ENCODE measurements at regions not wholly inside any gene's neighbourhood (a gene's known extent, or its start where the extent isn't known, plus 50 kb on each side); places are given as distances from the start of the nearest gene placed in this dataset.

DNA sequence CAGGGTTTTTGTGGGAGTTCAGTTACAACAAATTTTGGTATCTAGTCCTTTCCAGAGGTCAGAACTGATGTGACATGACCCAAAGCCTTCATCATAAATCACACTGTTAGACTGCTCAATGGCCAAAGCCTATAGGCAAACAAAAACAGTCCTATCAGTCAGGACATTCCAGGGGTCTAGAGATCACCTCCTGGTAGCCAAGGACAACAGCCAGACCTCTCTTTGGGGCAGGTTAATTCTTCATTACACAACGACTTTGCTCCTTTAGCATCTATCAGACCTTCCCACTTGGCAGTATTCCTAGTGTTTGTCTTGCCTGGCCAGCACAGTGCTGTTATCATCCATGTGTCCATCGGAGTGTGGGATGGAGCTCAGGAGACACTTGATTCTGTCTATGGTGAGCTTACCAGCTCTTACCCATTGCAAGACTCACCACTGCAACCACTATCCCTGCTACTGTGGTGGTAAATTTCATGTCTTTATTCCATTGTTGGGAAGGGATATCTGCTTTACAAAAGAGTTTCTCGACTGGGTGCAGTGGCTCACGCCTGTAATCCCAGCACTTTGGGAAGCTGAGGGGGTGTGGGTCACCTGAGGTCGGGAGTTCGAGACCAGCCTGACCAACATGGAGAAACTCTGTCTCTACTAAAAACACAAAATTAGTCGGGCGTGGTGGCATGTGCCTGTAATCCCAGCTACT is 95.5 kb upstream of the DHX40 start:
- H2AFZ ChIP-seq (ENCODE audit: low read depth) = no peak overlapping the region
- H3K79me2 ChIP-seq (ENCODE audit: insufficient read depth, low read depth) = no peaks in the 10 kb centered on the region
- no peak overlapping the region for H3K9ac ChIP-seq

GRCh38 chr17:59470624-59471297 is 94.6 kb upstream of the DHX40 start:
- H3K36me3 ChIP-seq (ENCODE audit: insufficient read depth) = no peaks in the 10 kb centered on the region
- no peak overlapping the region for H3K27ac ChIP-seq
- no peak overlapping the region for H3K9ac ChIP-seq
- H4K20me1 ChIP-seq (ENCODE audit: insufficient read depth) = no peaks in the 10 kb centered on the region
- no peaks in the 10 kb centered on the region for H3K27me3 ChIP-seq (ENCODE audit: insufficient read depth, low read depth)
- H3K4me2 ChIP-seq = no peak overlapping the region
- no peaks in the 10 kb centered on the region for H3K79me2 ChIP-seq (ENCODE audit: insufficient read depth, low read depth)
- no peak overlapping the region for H3K4me3 ChIP-seq (IDR thresholded peaks at IDR 0.05; ENCODE audit: insufficient read depth, low read depth, low read length)
- H2AFZ ChIP-seq (ENCODE audit: low read depth) = no peak overlapping the region
- TF ChIP-seq, protein P1, sequence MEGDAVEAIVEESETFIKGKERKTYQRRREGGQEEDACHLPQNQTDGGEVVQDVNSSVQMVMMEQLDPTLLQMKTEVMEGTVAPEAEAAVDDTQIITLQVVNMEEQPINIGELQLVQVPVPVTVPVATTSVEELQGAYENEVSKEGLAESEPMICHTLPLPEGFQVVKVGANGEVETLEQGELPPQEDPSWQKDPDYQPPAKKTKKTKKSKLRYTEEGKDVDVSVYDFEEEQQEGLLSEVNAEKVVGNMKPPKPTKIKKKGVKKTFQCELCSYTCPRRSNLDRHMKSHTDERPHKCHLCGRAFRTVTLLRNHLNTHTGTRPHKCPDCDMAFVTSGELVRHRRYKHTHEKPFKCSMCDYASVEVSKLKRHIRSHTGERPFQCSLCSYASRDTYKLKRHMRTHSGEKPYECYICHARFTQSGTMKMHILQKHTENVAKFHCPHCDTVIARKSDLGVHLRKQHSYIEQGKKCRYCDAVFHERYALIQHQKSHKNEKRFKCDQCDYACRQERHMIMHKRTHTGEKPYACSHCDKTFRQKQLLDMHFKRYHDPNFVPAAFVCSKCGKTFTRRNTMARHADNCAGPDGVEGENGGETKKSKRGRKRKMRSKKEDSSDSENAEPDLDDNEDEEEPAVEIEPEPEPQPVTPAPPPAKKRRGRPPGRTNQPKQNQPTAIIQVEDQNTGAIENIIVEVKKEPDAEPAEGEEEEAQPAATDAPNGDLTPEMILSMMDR (conservative IDR thresholded peaks at IDR 0.05; ENCODE audit: low read depth, low read length) = no peak
- no peaks in the 10 kb centered on the region for H3K4me1 ChIP-seq (ENCODE audit: low read depth, poor library complexity, severe bottlenecking)

More for the DNA sequence above, 95.5 kb upstream of the DHX40 start:
- H3K27me3 ChIP-seq (ENCODE audit: insufficient read depth, low read depth) = no peaks in the 10 kb centered on the region
- H3K4me1 ChIP-seq (ENCODE audit: low read depth, poor library complexity, severe bottlenecking) = no peaks in the 10 kb centered on the region
- no peak overlapping the region for H3K4me2 ChIP-seq
- no peak overlapping the region for H3K27ac ChIP-seq
- H3K4me3 ChIP-seq (IDR thresholded peaks at IDR 0.05; ENCODE audit: insufficient read depth, low read depth, low read length) = no peak overlapping the region
- TF ChIP-seq, protein P1 (conservative IDR thresholded peaks at IDR 0.05; ENCODE audit: low read depth, low read length) = no peak
- no peaks in the 10 kb centered on the region for H3K36me3 ChIP-seq (ENCODE audit: insufficient read depth)
- H4K20me1 ChIP-seq (ENCODE audit: insufficient read depth) = no peaks in the 10 kb centered on the region

GRCh38 chr17:59476413-59476812 is 89.0 kb upstream of the DHX40 start:
- Histone ChIP-seq H2AFZ (ENCODE audit: low read depth) (no peak overlapping the region), H3K27ac (no peak overlapping the region), H3K36me3 (ENCODE audit: insufficient read depth) (no peaks in the 10 kb centered on the region), H3K9ac (no peak overlapping the region), H3K4me1 (ENCODE audit: low read depth, poor library complexity, severe bottlenecking) (no peaks in the 10 kb centered on the region), H4K20me1 (ENCODE audit: insufficient read depth) (no peaks in the 10 kb centered on the region), H3K27me3 (ENCODE audit: insufficient read depth, low read depth) (no peaks in the 10 kb centered on the region), H3K4me2 (no peak overlapping the region), H3K79me2 (ENCODE audit: insufficient read depth, low read depth) (no peaks in the 10 kb centered on the region), H3K4me3 (IDR thresholded peaks at IDR 0.05; ENCODE audit: insufficient read depth, low read depth, low read length) (no peak overlapping the region)
- TF ChIP-seq, protein P1 (conservative IDR thresholded peaks at IDR 0.05; ENCODE audit: low read depth, low read length) = no peak

DNA sequence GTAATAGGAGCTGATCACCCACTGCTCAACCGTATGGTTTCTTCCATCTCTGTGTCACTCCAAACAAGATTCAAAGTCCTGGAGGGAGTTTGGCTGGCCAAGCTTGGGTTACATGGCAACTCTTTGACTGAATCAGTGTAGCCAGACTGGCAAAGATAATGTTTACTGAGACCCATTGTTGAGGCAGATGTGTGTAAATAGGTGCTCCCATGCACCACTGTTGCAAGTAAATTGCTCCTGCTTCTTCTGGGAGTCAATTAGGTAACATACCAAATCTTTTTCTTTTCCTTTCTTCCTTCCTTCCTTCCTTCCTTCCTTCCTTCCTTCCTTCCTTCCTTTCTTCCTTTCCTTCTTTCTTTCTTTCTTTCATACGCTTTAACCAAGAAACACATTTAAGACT is 86.3 kb upstream of the DHX40 start:
- Histone ChIP-seq H3K27ac (no peak overlapping the region), H3K4me1 (ENCODE audit: low read depth, poor library complexity, severe bottlenecking) (no peaks in the 10 kb centered on the region), H3K79me2 (ENCODE audit: insufficient read depth, low read depth) (no peaks in the 10 kb centered on the region), H3K36me3 (ENCODE audit: insufficient read depth) (no peaks in the 10 kb centered on the region), H3K4me2 (no peak overlapping the region), H2AFZ (ENCODE audit: low read depth) (no peak overlapping the region), H3K4me3 (IDR thresholded peaks at IDR 0.05; ENCODE audit: insufficient read depth, low read depth, low read length) (no peak overlapping the region), H3K9ac (no peak overlapping the region), H4K20me1 (ENCODE audit: insufficient read depth) (no peaks in the 10 kb centered on the region), H3K27me3 (ENCODE audit: insufficient read depth, low read depth) (no peaks in the 10 kb centered on the region)
- TF ChIP-seq, protein P1 (conservative IDR thresholded peaks at IDR 0.05; ENCODE audit: low read depth, low read length) = no peak

All from KMS-11 (cell line).